Mesenchymal stem cell (in vitro differentiated cells and primary cell): ENCODE measurements at regions not wholly inside any gene's neighbourhood (a gene's known extent, or its start where the extent isn't known, plus 50 kb on each side); places are given as distances from the start of the nearest gene placed in this dataset.

Experiments used
- DNase-seq: peaks from one replicate; pipeline ENCODE4 v3.0.0-alpha.2; 2013
- H2AFZ ChIP-seq: one replicate; pipeline ENCODE4 v1.6.1; 2013; ENCODE audit warnings: low read depth, mild to moderate bottlenecking, control low read depth, inconsistent platforms, low read length, moderate library complexity
- H2AK5ac ChIP-seq: 2 replicates; pipeline ENCODE4 v1.6.1; 2013; ENCODE audit warnings: low read length, moderate library complexity, mild to moderate bottlenecking, inconsistent platforms; ENCODE audit not compliant: severe bottlenecking
- H2BK120ac ChIP-seq: one replicate; pipeline ENCODE4 v1.6.1; 2013; ENCODE audit warnings: low read depth, mild to moderate bottlenecking, inconsistent platforms, low read length, moderate library complexity
- H2BK12ac ChIP-seq, 2 experiments: one replicate each; pipeline ENCODE4 v1.6.1; 2013; ENCODE audit warnings: inconsistent platforms in 2 of 2, low read length in 2 of 2, mild to moderate bottlenecking in 2 of 2, moderate library complexity in 2 of 2, control low read depth in 1 of 2
- H2BK15ac ChIP-seq: one replicate; pipeline ENCODE4 v1.6.1; 2013; ENCODE audit warnings: mild to moderate bottlenecking, low read depth, inconsistent platforms; ENCODE audit not compliant: poor library complexity, severe bottlenecking
- H2BK5ac ChIP-seq: 2 replicates; pipeline ENCODE4 v1.6.1; 2013; ENCODE audit warnings: low read depth, mild to moderate bottlenecking, low read length, control low read depth, inconsistent platforms; ENCODE audit not compliant: poor library complexity, severe bottlenecking
- H3K14ac ChIP-seq, 2 experiments: one replicate each; pipeline ENCODE4 v1.6.1; 2013; ENCODE audit warnings: inconsistent platforms in 2 of 2, low read length in 2 of 2, control low read depth in 1 of 2, mild to moderate bottlenecking in 1 of 2, moderate library complexity in 1 of 2
- H3K18ac ChIP-seq, 2 experiments: one replicate each; pipeline ENCODE4 v1.6.1; 2013; ENCODE audit warnings: inconsistent platforms in 2 of 2, low read length in 2 of 2, control low read depth in 1 of 2, low read depth in 1 of 2, mild to moderate bottlenecking in 1 of 2
- H3K23ac ChIP-seq, 2 experiments: one replicate each; pipeline ENCODE4 v1.6.1; 2013; ENCODE audit warnings: inconsistent platforms in 2 of 2, low read length in 2 of 2, mild to moderate bottlenecking in 2 of 2, moderate library complexity in 2 of 2, control low read depth in 1 of 2
- H3K27ac ChIP-seq: 2 replicates; pipeline ENCODE4 v1.5.1; 2013; ENCODE audit warnings: mild to moderate bottlenecking, moderate library complexity, low read length, control low read depth, inconsistent platforms; ENCODE audit not compliant: poor library complexity, severe bottlenecking
- H3K27me3 ChIP-seq, 2 experiments: 2 replicates each; pipeline versions ENCODE4 v1.6.1 to v1.7.0; 2013; ENCODE audit warnings: low read length in 2 of 2, mild to moderate bottlenecking in 2 of 2, moderate library complexity in 2 of 2, control low read depth in 1 of 2, inconsistent platforms in 1 of 2; ENCODE audit not compliant: control insufficient read depth in 1 of 2, insufficient read depth in 1 of 2
- H3K36me3 ChIP-seq, 2 experiments: 2 replicates each; pipeline versions ENCODE4 v1.6.1 to v1.7.0; 2013; ENCODE audit warnings: low read length in 2 of 2, control low read depth in 1 of 2, inconsistent platforms in 1 of 2, low read depth in 1 of 2, mild to moderate bottlenecking in 1 of 2; ENCODE audit not compliant: insufficient read depth in 2 of 2, control insufficient read depth in 1 of 2
- H3K4ac ChIP-seq, 2 experiments: one replicate each; pipeline ENCODE4 v1.6.1; 2013; ENCODE audit warnings: inconsistent platforms in 2 of 2, low read length in 2 of 2, mild to moderate bottlenecking in 2 of 2, moderate library complexity in 2 of 2, control low read depth in 1 of 2, low read depth in 1 of 2
- H3K4me1 ChIP-seq: 2 replicates; pipeline ENCODE4 v1.6.1; 2013; ENCODE audit warnings: low read depth, low read length, control low read depth; ENCODE audit not compliant: control insufficient read depth, insufficient read depth
- H3K4me2 ChIP-seq: 2 replicates; pipeline ENCODE4 v1.6.1; 2013; ENCODE audit warnings: low read length, mild to moderate bottlenecking, inconsistent platforms; ENCODE audit not compliant: poor library complexity, severe bottlenecking
- H3K4me3 ChIP-seq, 2 experiments: 2 replicates each; pipeline versions ENCODE4 v1.5.1 to v1.7.0; 2013; ENCODE audit warnings: low read length in 2 of 2, mild to moderate bottlenecking in 2 of 2, control low read depth in 1 of 2, low read depth in 1 of 2; ENCODE audit not compliant: insufficient read depth in 1 of 2
- H3K79me1 ChIP-seq: replicated peaks from 2 replicates; pipeline ENCODE4 v1.6.1; 2013; ENCODE audit warnings: mild to moderate bottlenecking, control low read depth, low read length, inconsistent platforms; ENCODE audit not compliant: poor library complexity, severe bottlenecking
- H3K9ac ChIP-seq: 2 replicates; pipeline ENCODE4 v1.7.0; 2013; ENCODE audit warnings: mild to moderate bottlenecking, low read length, moderate library complexity
- H3K9me3 ChIP-seq: 2 replicates; pipeline ENCODE4 v1.7.0; 2013; ENCODE audit warnings: mild to moderate bottlenecking, low read length; ENCODE audit not compliant: control insufficient read depth
- H4K8ac ChIP-seq: one replicate; pipeline ENCODE4 v1.6.1; 2013; ENCODE audit warnings: inconsistent platforms, mild to moderate bottlenecking, low read length, moderate library complexity
- H4K91ac ChIP-seq: one replicate; pipeline ENCODE4 v1.6.1; 2013; ENCODE audit warnings: mild to moderate bottlenecking, low read length, inconsistent platforms
- WGBS: methylation state at CpG from one replicate; pipeline ENCODE4 v1.1.7; 2013; ENCODE audit warnings: mixed read lengths; 5-methylcytosine and 5-hydroxymethylcytosine counted together

- H3K14ac ChIP-seq, result no peak overlapping the region
- no peak overlapping the region for H2BK120ac ChIP-seq
- no peak overlapping the region for H2BK12ac ChIP-seq
- no peaks in the 10 kb centered on the region for H3K27me3 ChIP-seq
- H3K4me3 ChIP-seq, result no peak overlapping the region
- no peak overlapping the region for H3K4ac ChIP-seq
- no peak overlapping the region for H2AFZ ChIP-seq
- no peak overlapping the region for H2BK15ac ChIP-seq
- no peak overlapping the region for H2BK5ac ChIP-seq
- H3K36me3 ChIP-seq, result no peaks in the 10 kb centered on the region
- DNase-seq, result no peak
- H3K79me1 ChIP-seq, result no peaks in the 10 kb centered on the region
- 61% methylated on average over 3 of the region's 3 CpGs for WGBS
- H3K18ac ChIP-seq, result no peak overlapping the region
- H3K4me1 ChIP-seq, result no peaks in the 10 kb centered on the region
- no peak overlapping the region for H2AK5ac ChIP-seq
- no peak overlapping the region for H3K23ac ChIP-seq
- no peak overlapping the region for H3K9ac ChIP-seq
- no peak overlapping the region for H3K4me2 ChIP-seq
- H4K91ac ChIP-seq, result no peak overlapping the region
- H3K9me3 ChIP-seq, result no peaks in the 10 kb centered on the region
- H4K8ac ChIP-seq, result no peak overlapping the region
- H3K27ac ChIP-seq, result no peak overlapping the region
Measured at GRCh38 chr4:10296730-10297129, 160.5 kb downstream of the ZNF518B start.

DNA sequence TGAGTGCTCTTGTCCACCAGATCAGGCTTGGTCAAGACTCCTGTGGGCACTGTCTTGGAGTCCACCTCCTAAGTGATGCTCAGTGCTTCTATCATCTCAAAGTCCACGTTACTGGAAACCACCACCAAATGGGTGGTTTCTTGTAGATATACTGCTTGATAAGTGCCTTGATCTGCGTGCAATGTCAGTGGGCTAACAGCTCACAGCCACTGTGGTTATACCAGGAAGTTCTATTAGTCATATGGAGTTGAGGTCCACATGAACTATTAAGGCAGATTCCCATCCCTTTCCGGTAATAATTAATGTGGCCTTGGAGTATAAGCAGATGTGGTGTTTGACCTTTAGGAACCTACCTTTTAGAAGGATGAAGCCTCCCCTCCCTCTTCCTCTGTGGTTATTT lies 161.9 kb downstream of the ZNF518B start:
- no peaks in the 10 kb centered on the region for H3K27me3 ChIP-seq
- 67% methylated on average over 2 of the region's 3 CpGs for WGBS
- no peak overlapping the region for H4K8ac ChIP-seq
- no peak overlapping the region for H3K4me2 ChIP-seq
- H3K36me3 ChIP-seq, result no peaks in the 10 kb centered on the region
- H3K4me1 ChIP-seq, result no peaks in the 10 kb centered on the region
- H3K79me1 ChIP-seq, result no peaks in the 10 kb centered on the region
- H3K14ac ChIP-seq, result no peak overlapping the region
- DNase-seq, result no peak
- H3K9me3 ChIP-seq, result no peaks in the 10 kb centered on the region
- H3K9ac ChIP-seq, result no peak overlapping the region
- no peak overlapping the region for H2BK5ac ChIP-seq
- no peak overlapping the region for H2AK5ac ChIP-seq
- H3K4me3 ChIP-seq, result no peak overlapping the region
- H2BK120ac ChIP-seq, result no peak overlapping the region
- no peak overlapping the region for H3K23ac ChIP-seq
- H3K4ac ChIP-seq, result no peak overlapping the region
- no peak overlapping the region for H2BK12ac ChIP-seq
- H4K91ac ChIP-seq, result no peak overlapping the region
- H3K18ac ChIP-seq, result no peak overlapping the region
- H3K27ac ChIP-seq, result no peak overlapping the region
- H2AFZ ChIP-seq, result no peak overlapping the region
- no peak overlapping the region for H2BK15ac ChIP-seq

- Histone ChIP-seq H3K27ac (no peak overlapping the region), H3K4me2 (no peak overlapping the region), H3K18ac (no peak overlapping the region), H3K4ac (no peak overlapping the region), H3K4me1 (no peaks in the 10 kb centered on the region), H3K36me3 (no peaks in the 10 kb centered on the region), H3K27me3 (no peaks in the 10 kb centered on the region), H3K23ac (no peak overlapping the region), H3K9ac (no peak overlapping the region), H3K79me1 (no peaks in the 10 kb centered on the region), H2BK15ac (no peak overlapping the region), H4K8ac (no peak overlapping the region), H2BK120ac (no peak overlapping the region), H2AK5ac (no peak overlapping the region), H3K14ac (no peak overlapping the region), H2BK12ac (no peak overlapping the region), H3K9me3 (no peaks in the 10 kb centered on the region), H2BK5ac (no peak overlapping the region), H2AFZ (no peak overlapping the region), H3K4me3 (no peak overlapping the region), H4K91ac (no peak overlapping the region)
- whole genome bisulfite sequencing, result 47% methylated on average over 1 of the region's 2 CpGs
- DNase-seq, result no peak
Measured at GRCh38 chr4:10289538-10289906, 167.7 kb downstream of the ZNF518B start.

- H2BK12ac ChIP-seq, result no peak overlapping the region
- H2BK5ac ChIP-seq, result no peak overlapping the region
- H4K8ac ChIP-seq, result no peak overlapping the region
- DNase-seq, result no peak
- no peaks in the 10 kb centered on the region for H3K36me3 ChIP-seq
- no peak overlapping the region for H3K4me3 ChIP-seq
- H2AK5ac ChIP-seq, result no peak overlapping the region
- H3K9ac ChIP-seq, result no peak overlapping the region
- H3K4me1 ChIP-seq, result no peaks in the 10 kb centered on the region
- no peaks in the 10 kb centered on the region for H3K79me1 ChIP-seq
- no peak overlapping the region for H3K14ac ChIP-seq
- no peak overlapping the region for H2BK15ac ChIP-seq
- no peaks in the 10 kb centered on the region for H3K9me3 ChIP-seq
- H2BK120ac ChIP-seq, result no peak overlapping the region
- H4K91ac ChIP-seq, result no peak overlapping the region
- H2AFZ ChIP-seq, result no peak overlapping the region
- no peak overlapping the region for H3K23ac ChIP-seq
- H3K18ac ChIP-seq, result no peak overlapping the region
- H3K4ac ChIP-seq, result no peak overlapping the region
- 63% methylated on average over 1 of the region's 4 CpGs for WGBS
- no peak overlapping the region for H3K27ac ChIP-seq
- H3K27me3 ChIP-seq, result no peaks in the 10 kb centered on the region
- H3K4me2 ChIP-seq, result no peak overlapping the region
Measured at GRCh38 chr4:10288830-10289537, 168.2 kb downstream of the ZNF518B start.
